Femur (tissue), 1 donor: ENCODE measurements at regions not wholly inside any gene's neighbourhood (a gene's known extent, or its start where the extent isn't known, plus 50 kb on each side); places are given as distances from the start of the nearest gene placed in this dataset.

Experiments used
- DNase-seq: peaks from one replicate; pipeline ENCODE4 v3.0.0-alpha.2; 2017

DNA sequence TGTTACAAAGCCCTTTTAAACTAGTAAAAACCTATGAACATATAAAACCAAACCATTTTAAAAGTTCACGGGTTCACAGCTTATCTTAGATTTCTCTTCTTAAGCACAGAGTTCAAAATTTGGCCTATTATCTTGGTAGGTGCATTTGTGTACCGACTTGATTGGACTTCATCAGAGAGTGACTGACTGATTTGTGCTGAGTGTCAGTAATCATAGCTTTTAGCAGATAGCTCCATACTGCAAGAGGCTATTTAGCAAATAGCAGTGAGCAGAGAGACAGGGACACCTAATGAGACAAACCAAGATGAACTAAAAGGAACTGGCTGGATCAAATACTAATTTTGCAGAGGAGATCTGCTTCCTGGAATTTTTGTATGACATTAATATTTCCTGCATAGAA is 274.5 kb downstream of the PRR16 start:
- no peak for DNase-seq

- DNase-seq, result no peak
Observed at GRCh38 chr5:120740989-120741388, 276.9 kb downstream of the PRR16 start.

GRCh38 chr5:120748474-120748873 is 284.4 kb downstream of the PRR16 start:
- DNase-seq, result no peak

DNA sequence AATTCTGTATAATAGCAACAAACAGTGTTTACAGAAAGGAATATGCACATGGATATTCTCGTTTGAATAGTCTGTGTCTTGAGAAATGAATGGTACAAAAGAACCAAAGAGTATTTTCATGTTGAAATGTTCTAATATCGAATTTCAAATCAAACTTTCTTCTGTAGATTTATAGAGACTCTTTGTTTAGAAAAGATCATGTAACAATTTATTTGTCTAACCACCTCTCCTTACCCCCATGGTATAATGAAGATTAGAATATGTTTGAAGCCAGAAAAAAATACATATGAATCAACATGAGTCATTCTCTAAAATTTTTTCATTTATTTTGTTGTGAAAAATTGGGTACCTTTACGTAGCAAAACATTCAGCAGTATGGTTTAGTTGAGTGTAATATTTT is 285.6 kb downstream of the PRR16 start:
- DNase-seq, result no peak

DNA sequence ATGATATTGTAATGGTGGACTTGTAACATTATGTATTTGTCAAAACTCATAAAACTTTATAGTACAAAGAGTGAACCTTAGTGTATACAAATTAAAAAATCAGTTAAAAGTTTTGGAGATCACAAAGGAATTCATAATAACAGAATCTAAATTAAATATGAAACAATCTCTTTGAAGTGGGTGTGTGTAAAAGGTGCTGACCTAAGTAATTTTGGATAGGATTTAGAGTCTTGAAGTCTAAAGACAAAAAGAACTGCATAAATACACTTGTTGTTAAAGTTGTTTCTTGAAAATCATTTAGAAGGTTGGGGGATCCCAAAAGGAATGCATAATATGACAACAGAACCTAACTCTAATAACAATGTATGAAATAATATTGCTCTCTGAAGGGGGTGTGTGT is 295.5 kb downstream of the PRR16 start:
- DNase-seq, result no peak

DNA sequence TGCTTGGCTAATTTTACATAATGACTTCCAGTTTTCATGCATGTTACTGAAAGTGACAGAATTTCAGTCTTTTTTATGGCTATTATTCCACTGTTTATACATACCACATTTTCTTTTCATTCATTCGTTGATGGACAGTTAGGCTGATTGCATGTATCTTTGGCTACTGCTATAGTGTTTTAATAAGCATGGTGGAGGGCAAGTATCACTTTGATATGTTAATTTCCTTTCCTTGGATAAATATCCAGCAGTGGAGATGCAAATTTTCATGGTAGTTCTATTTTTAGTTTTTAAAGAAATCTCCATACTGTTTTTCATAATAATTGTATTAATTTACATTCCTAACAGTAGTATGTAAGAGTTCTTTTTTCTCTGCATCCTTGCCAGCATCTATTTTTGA is 297.9 kb downstream of the PRR16 start:
- DNase-seq, result no peak

GRCh38 chr5:120765189-120765588 is 301.1 kb downstream of the PRR16 start:
- DNase-seq, result no peak

DNA sequence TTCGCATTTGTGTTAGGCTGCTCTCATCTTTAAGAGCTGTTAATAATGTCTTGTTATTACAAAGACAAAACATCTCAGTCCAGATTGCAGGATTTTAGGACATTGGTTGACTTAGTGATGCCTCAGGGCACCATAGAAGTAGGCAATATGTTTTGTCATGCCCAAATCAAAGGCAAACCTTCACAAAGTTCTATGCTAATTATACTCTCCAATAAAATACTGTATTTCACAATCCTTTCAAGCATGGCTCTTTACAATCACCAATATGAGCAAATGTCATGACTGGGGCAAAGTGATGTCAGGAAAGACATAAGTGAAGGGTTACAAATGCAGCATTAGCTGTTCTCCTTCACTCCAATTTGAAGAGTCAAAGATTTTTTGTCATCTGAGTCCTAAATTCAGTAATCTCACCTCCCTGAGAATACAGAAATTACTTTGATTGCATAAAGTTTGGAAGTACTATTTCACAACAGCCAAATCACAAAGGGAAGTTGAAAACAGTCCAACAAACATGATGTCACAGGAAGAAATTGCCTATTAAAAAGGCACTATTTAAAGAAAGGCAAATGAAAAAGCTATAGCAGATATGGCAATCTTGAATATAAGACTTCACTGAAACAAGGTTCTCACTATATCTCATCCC is 303.2 kb downstream of the PRR16 start:
- DNase-seq, result no peak

- DNase-seq, result no peak
Observed at GRCh38 chr5:120769312-120769872, 305.3 kb downstream of the PRR16 start.

DNA sequence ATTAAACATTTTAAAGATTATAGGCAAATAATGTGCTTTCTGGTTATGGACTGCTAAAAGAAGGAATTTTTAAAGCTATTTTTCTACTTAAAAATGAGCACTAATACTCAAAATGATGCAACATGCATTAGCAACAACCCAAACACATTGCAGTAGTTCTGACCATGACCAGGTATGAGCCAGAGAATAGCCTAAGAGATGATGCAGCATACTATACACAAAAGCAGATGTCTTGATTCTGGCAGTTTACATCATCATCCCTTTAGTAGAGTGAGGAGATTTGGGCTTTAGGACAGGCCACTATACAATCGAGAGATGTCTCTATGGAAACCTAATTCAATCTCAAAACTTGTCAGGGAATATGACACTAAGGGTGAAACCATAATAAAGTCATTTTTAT is 307.1 kb downstream of the PRR16 start:
- no peak for DNase-seq

- no peak for DNase-seq
Observed at GRCh38 chr5:120778491-120779484, 314.7 kb downstream of the PRR16 start.

DNA sequence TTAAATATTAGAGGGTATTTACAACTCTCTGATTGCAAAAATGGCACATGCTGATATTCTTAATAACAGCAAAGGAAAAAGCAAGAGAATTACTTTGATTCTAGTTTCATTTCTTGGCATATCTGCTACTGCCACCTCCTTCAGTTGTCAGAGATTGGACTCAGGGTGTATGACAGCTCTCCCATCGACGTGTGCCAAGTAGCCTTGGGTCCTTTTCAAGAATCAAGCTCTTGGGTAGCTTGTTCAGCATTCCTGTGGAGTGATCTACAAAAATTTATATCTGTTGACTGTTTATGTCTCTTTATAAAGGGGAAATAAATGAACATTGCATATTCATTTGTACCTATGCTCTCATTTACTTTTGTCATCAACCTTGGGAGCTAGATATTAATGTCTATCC is 315.6 kb downstream of the PRR16 start:
- DNase-seq, result no peak

GRCh38 chr5:120788481-120788880 is 324.4 kb downstream of the PRR16 start:
- no peak for DNase-seq

DNA sequence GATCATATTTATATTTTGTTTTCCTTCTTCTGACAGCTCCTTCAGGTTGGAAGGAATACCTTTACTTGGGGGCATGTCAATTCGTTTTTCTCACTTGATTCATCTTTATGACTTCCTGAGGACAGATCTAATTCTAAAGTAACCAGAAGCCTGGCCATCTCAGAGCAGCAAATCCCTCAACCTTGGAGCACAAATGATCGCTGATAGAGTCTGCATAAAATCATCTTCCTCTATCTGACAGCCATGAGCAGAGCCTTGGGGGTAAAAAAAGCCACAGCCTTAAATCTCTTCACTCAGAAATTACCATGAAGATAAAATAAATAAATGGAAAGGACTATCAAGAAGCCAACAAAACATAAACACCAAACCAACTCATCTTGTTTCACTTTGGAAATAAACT is 325.8 kb downstream of the PRR16 start:
- DNase-seq, result no peak

- no peak for DNase-seq
Observed at GRCh38 chr5:120790339-120790738, 326.2 kb downstream of the PRR16 start.

GRCh38 chr5:120792477-120792876 is 328.4 kb downstream of the PRR16 start:
- DNase-seq, result no peak

DNA sequence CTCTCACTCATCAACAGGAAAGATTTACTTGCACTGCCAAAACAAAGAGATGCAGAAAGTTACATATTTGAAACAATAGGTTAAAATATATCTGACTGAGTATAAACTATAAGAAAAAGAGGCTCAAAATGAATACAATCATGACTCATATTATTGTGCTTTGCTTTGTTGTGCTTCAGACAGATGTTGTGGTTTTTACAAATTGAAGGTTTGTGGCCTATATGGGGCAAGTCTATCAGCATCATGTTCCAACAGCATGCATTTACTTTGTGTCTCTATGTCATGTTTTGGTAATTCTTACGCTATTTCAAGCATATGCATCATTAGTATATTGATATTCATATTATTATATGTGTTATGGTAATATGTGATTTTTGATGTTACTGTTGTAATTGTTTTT is 330.0 kb downstream of the PRR16 start:
- no peak for DNase-seq

DNA sequence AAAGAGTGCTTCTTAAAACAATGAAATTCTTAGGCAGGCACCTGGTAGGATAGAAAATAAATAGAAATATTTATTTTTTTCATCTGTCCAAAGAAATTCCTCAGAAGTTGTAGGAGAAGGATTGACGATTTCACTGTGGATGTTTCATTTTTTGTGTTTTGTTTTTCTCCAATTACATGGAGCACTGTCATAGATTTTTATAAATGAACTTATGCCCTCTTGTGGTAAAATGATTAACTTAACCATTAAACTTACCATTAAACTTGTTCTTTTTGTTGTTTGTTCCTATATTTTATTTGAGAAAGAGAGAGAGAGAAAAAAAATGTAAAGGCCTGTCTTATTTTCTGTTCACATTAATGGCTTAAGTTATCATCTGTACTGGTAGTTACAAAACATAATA is 339.2 kb downstream of the PRR16 start:
- DNase-seq, result no peak

DNA sequence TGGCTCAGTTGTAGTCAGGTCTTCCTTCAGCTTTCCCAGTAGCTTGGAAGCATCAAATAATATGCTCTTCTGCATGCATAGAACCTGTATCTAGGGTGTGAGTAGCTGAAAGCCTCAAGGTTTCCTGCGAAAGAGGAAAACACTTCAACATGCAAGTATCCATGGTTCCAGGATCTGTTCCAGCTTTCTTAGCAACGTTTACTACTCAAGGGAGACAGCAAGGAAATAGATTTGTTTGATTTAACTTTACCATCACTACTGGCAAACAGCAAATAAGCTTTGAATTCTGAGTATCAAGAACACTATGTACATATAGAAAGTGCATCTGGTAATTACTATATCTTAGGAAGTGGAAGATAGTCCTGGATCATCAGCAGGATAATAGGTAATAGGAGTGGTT is 341.0 kb downstream of the PRR16 start:
- DNase-seq, result no peak

- no peak for DNase-seq
Observed at GRCh38 chr5:120806202-120806601, 342.1 kb downstream of the PRR16 start.

DNA sequence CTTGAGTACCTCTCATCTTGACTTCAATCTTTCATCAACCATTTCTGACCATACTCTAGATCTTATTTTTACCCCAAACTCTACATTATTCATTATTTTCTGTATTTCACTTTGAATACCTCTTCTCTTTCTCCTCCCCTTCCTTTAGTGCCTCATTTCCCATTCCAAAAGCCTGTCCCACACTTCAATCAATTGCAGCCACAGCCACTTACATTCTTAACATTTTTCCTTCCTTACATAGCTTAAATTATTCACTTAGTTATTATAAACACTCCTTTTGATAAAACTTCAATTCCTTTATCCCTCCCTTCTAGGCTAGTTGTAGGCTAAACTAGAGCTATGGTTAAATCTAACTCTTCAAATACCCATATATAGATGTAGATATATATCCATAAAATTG is 344.0 kb downstream of the PRR16 start:
- no peak for DNase-seq

GRCh38 chr5:120808606-120809005 is 344.5 kb downstream of the PRR16 start:
- DNase-seq, result no peak

GRCh38 chr5:120813551-120813950 is 349.5 kb downstream of the PRR16 start:
- no peak for DNase-seq
